GM18909 (cell line): ENCODE measurements at regions not wholly inside any gene's neighbourhood (a gene's known extent, or its start where the extent isn't known, plus 50 kb on each side); places are given as distances from the start of the nearest gene placed in this dataset.
A peak's percentile ranks its signal among the peaks of the same experiment; 100 is the strongest.

ENCODE experiments used
- ATAC-seq: cut with Tn5 transposase; IDR thresholded peaks from one replicate; pipeline ENCODE4 v1.9.1; 2021; ENCODE audit warnings: mild to moderate bottlenecking; ENCODE audit not compliant: unreplicated experiment, poor library complexity

DNA sequence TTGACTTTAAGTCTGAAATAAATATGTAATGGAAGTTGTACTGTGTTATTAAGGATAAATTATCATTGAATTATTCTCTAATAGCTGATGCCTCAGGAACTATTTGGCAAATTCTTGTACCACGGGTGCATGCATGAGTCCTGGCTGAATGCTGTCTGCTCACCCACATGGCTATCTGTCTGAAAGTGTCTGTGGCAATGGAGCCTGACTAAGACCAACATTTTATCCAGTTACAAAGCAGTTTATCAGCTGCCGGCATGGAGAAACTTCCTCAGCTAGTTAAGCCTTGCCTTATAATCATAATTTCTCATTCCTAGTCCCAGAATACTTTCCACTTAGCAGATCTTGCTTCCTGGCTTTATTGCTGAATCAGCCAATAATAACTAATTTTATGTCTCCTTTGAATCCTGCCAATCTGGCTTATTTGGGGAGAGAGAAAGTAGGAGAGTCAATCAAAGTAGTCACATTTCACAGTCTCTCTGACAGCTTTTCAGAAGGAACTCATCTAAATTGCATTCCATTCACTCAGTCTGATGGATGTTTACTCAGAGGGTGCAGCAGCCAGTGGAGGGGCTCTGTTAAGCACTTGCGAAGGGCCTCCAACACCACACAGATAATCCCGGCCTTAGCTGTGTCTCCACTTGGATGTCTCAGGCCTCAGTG, 280.6 kb upstream of the CLEC14A start:
- ATAC-seq, result no peak

DNA sequence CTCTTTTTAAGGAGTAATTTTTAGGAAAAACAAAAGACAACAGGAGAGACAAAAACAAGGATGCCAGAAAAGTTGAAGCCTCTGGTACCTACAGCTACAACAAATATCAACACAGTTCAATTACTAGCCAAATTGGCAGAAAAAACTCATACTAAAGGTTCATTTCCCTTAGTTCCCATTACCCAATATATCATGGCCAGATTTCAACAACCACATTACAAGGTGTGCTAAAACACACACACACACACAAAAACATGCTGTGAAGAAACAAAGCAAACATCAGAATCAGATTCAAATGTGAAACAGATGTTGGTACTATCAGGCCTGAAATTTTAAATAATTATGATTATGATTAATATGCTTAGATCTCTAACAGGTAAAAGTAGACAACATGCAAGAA, 272.7 kb upstream of the CLEC14A start:
- ATAC-seq, result no peak

DNA sequence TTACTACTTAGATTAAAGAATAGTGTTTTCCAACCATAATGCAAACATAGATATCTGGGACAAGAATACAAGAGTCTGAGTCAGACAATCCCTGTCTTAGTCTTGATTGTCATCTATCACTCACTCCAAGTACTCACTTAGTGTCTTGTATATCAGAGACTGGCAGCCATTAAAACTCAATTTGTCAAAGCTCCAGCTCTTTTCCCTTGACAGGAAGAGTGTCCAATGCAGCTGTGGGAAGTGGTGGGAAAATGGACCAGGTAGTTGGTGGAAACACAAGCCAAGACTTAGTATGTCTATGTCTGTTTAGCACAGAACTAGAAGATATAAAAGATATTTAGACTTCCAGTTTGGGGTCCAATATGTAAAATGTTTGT, 271.6 kb upstream of the CLEC14A start:
- ATAC-seq, result no peak

DNA sequence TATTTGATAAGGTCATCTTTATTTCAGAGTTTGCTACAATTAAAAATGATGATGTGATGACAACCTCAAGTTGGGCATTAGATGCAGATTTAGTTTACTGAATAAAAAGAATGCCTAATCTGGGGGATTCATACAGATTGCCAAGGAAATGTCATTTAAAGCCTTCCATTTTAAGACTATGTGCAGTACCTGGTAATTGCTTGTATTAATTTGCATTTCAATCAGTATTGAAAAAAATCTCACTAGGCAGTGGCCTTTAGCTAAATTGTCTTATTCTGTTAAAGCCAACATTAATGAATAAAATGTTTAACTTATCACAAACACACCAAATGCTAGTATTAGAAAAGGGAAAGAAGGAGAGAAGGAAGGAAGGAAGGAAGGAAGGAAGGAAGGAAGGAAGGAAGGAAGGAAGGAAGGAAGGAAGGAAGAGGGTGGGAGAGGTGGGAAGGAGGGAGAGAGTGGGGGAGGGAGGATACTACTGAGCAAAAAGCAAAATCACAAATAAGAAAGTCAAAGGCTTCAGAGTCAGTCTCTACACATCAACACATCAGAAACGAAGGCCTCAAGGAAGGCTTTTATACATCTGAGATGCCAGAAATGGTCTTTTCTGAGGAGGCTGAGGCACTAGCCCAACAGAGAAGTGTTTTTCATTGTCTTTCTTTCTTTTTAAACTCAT, 271.1 kb upstream of the CLEC14A start:
- ATAC-seq, result no peak

DNA sequence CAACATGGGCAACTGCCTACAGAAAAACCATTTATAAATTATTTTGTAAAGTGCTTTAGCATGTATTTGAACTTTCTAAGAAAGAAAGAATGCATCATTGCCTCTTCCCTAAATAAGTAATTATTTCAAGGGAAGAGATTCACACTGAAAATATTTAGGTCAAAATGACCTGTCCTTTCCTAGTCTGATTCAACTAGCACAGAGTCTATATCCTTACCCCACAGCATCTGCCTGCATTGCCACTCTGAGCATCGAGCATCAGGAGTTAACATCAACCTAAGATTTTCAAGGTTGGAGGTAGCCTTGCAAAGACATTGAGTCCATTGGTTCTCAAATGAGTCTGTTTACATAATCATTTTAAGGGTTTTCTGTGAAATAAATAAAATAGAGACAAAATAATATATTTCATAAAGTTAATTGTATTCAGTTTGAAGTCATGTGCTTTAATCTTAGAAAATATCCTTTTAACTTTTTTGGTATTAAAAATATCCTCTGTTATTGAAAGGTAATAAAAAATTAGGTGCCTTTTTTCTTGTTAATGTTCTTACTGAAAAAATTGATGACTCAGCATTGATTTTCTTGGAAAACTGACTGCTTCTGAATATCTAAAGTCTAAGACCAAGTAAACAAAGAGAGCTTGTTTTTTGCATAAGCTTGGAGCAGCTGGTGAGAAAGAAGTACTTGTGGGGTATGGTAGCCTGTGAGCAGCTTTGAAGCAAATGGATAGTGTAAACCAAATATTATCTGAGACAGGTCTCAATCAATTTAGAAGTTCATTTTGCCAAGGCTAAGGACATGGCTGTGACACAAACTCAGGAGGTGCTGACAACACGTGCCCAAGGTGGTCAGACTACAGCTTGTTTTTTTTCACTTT, 269.0 kb upstream of the CLEC14A start:
- no peak for ATAC-seq

DNA sequence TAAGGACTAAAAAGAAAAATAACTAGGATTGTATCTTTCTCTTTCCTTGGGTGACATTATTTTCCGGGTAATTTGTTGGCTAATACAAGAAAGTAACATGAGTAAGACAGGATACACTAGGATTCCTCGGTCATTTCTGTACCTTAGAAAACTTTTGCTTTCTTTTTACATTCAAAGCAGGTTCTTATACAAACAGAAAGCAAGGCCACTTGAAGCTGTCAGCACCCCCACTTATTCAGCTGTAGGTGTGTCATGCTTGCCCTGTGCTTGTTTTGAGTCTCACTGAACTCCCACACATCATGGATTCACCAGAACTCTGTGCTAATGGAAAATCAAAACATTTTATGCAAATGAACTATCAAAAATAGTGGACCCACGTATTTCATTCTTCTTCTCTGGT, 266.8 kb upstream of the CLEC14A start:
- peak; percentile 65 for ATAC-seq

DNA sequence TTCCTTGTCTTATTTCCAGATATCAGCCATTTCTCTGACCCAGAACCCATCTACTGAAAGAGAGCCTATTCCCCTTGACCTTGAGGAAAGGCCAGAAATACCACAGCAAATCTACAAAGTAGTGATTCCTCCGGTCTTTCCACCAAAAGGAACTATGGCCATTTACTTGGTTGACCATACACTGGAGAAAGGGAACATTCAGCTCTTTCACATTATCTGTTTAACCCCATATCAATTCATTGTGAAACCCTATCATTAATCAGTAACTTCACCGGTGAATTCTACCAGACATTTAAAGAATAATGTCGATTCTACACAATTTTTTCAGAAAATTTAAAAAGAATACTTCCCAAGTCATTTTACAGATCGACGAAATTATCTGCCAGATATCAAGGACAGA, 265.7 kb upstream of the CLEC14A start:
- no peak for ATAC-seq

DNA sequence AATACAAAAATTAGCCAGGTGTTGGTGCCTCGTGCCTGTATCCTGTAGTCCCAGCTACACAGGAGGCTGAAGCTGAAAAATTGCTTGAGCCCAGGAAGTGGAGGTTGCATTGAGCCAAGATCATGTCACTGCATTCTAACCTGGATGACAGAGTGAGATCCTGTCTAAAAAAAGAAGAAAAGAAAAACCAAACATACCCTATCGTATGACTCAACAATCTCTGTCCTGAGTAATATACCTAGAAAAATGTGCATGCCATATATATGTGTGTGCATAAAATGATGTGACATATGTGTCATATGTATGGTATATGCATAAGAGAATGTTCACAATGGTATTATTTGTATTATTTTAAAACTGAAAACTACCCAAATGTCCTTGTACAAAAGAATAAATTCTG, 261.5 kb upstream of the CLEC14A start:
- ATAC-seq, result no peak

DNA sequence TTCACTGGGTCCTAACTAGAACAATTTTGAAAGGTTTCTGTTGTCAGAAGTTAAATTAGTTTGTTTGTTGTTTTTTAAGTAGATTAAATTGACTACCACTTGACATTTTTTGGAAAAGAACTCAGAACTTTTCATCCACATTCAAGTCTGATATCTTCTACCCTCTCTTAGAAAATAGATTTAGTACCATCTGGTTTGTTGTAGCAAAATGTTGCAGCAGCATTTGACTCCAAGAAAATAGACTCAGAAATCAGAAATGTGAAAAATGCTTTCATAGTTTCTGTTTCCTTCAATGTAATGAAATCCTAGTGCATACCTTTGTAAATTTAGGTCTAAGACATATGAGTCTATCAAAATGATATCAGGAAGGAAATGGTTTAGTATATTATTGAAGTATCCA, 256.3 kb upstream of the CLEC14A start:
- no peak for ATAC-seq

DNA sequence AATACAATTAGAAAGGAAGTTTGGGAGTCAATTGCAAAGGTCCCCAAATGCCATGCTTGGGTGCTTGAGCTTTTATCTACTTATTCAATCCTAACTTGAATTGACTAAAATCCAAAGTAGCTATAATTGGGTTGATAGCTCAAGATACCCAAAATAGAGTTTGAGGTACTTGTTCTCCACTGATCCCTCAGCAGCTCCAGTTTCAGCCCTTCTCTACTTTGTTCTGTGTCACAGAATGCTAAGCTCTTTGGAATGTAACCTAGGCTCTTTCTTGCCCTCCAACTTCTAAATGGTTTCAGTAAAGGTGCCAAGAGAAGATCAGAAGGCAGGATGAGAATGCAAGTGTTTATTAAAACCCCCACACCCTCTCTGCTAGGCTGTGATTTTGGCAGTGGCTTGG, 251.4 kb upstream of the CLEC14A start:
- ATAC-seq, result no peak

DNA sequence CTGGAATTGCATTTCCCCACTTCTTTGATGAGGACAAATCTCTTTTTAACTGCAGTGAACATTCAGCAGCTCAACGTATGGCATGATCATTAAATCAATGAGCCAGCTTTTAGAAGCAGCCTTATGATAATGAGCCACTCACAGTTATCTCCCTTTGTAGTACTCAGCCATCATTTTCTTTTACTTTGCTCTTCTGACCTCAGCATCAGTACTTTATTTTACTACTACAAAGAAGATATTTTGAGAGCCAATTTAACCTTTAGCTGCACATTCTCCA, 250.0 kb upstream of the CLEC14A start:
- ATAC-seq, result no peak

DNA sequence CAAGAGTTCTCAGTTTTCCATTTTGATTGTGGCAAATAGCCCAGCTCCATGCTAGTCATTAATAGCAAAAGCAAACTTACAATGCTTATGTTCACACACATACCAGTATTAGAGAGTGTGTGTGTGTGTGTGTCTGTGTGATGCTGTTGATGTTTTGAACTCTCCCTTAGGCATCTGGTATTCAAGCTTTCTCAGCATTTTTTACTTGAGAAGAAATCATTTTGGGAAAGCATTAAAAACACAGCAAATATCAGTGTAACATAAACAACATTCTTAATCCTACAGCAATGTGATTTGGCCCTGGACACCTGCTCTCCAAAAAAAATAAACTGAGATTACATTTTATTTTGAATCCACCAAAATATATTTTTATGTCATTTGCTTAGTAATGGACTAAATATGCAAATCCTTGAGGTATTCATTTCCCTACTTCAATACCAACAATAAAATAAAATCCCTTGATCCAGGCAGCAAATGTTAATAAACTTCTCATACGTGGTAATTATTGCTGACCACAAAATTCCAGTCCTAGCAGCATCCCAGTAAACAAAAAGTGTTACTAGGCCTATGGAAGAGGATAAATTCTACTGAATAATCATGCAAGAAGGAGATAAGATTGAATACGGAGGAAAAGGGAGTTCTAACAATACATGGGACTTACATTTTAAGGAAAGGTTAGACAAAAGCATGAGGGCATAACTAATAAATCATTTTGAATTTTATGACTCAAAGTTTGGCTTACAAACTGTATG, 249.5 kb upstream of the CLEC14A start:
- no peak for ATAC-seq

DNA sequence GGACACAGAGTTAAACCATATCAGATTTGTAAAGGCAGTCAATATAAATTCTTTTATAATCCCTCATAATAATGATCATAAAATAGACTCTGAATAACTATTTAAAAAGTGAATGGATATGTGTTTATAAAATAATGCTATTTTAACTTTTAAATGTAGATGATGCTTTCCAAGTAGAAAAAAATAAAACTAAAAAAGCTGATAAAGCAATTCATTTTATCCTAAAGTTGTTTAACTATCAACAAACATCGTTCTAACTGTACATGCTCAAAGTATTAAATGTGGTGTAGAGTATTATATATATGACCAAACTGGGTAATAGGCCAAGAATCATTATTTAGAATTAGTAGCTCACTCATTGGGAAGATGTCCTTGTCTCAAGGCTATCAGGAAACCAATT, 248.3 kb upstream of the CLEC14A start:
- no peak for ATAC-seq

DNA sequence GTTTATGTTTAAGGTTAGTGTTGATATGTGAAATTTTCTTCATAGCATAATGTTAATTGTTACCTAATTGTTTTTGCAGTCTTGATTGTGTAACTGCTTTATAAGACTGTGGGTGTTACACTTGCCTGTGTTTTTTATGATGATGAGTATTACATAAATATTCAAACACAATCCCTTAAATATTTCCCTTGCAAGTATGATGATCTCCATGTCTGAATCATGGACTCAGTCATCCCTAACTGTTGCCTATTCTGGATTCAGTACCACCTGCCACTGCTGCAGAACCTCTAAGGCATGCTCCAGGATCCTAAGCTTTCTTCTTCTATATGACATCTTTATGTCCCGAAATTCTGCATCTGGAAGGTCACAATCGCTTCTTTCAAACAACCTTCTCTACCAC, 246.3 kb upstream of the CLEC14A start:
- no peak for ATAC-seq

DNA sequence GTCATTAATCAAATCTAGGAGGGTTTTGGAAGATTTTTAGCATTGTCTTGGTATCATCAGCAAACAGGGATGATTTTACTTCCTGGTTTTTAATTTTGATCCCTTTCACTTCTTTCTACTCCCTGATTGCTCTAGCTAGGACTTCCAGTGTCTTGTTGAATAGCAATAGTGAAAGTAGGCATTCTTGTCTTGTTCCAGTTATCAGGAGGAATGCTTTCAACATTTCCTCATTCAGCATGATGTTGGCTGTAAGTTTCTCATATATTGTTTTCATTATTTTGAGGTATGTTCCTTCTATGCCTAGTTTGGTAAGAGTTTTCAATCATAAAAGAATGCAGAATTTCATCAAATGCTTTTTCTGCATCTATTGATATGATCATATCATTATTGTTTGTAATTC, 244.2 kb upstream of the CLEC14A start:
- ATAC-seq, result no peak

DNA sequence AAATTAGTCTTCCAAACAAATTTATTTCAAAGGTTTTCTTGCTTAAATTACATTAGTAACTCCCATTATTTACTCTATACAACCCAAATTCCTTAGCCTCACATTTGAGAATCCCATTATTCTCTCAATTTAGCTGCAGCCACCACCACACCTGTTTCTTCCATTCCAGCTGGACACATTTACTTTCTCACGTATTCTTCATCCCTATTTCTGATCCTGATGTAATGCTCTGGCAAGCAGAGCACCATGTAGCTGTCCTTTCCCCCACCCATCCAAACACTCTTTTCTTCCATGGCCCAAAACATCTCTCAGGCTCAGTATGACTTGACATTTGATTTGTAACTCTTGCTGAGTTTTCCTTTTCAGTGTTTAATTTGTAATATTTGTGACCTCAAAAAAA, 240.2 kb upstream of the CLEC14A start:
- ATAC-seq, result no peak

DNA sequence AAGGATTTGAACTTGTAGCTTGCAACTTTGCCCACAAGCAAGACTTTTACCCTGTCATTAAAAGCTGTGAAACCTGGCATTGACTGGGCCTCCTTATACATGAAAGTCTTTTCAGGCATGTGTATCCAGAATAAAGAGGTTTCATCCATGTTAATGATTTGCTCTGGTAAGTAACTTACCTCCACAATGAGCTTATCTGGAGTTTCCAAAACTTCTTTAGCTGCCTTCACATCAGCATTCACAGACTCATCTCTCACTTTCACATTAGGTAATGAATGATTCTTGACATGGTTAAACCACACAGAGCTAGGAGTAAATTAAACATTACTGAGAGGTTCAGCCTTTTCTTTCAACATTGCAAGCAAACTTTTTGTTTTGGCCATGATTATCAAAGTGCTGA, 234.4 kb upstream of the CLEC14A start:
- peak; percentile 98 for ATAC-seq

DNA sequence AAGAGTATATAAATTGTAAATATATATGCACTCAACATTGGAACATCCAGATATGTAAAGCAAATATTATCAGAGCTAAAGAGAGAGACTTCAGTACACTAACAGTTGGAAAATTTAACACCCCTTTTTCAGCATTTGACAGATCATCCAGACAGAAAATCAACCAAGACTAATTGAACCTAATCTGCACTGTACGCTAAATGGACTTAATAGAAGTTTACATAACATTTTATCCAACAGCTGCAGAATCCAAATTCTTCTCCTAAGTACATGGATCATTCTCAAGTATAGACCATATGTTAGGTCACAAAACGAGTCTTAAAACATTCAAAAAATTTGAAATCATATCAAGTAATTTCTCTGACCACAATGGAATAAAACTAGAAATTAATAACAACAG, 229.1 kb upstream of the CLEC14A start:
- no peak for ATAC-seq

DNA sequence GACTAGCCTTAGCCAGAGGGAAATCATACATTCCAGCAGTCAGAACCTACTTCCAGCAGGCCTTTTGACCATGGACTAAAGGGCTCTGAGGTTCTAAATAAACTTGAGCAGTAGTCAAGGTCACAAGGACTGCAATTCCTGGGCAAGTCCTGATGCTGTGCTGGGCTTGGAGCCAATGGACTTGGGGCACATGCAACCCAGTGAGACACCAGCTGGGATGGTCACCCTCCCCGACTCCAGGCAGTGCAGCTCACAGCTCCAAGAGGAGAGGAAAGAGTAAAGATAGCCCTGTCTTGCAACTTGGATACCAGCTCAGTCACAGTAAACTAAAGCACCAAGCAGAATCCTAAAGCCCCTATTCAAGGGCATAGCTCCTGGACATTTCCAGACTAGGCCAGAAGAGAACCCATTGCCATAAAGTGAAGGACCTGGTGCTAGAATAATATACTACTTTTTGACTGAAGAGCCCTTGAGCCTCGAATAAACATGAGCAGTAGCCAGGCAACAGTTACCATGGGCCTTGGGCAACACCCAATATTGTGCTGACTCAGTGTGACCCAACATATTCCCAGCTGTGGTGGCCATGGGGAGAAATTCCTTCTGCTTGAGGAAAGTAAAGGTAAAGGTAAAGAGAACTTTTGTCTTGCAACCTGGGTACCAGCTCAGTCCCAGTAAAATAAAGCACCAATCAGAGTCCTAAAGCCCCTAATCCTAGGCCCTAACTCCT, 226.2 kb upstream of the CLEC14A start:
- ATAC-seq, result no peak

DNA sequence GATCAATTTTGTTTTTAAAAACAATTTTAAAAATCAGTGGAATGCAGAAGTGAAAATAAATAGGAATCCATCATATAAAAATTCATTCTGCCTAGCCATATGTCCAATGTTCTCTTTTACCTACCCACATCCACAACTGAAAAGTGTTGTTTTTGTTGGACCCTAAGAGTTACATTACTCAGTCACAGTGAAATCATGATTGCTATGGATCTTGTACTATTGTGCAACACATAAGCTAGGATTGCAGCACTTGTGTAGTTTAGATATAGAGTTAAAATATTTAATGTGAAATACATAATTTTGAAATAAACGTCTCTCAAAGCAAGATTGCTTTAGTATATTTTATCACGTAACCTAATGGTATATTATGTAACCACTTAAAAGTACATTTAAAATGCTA, 213.3 kb upstream of the CLEC14A start:
- no peak for ATAC-seq
